ENCODE measurements at regions not wholly inside any gene's neighbourhood (a gene's known extent, or its start where the extent isn't known, plus 50 kb on each side); places are given as distances from the start of the nearest gene placed in this dataset.
"Not testable (repeated sequence)": the region's sequence is repeated elsewhere in the genome, so short reads cannot be mapped to it uniquely, and the experiment has no call there.

DNA sequence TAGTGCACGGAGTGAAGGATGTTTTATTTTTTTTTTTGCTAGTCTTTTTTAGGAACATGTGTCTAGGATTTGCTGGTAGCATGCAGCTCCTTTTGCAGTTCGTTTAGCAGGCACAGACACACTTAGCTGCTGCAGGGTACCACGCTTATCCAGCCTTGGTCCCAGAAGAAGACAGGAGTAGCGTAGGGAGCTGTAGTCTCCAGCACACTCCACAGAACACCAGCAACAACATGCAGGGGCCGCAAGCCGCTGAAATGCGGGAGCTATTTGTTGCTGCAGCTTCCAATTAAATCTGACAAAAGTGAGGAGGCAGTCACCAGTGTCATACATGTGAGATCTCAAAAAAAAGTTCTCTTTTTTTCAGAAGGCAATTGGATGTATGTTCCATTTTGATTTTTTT lies 486.2 kb upstream of the KLF6 start:
- no peak for DNase-seq (ENCODE audit: low read depth in 1 of 2, low spot score in 1 of 2)

DNA sequence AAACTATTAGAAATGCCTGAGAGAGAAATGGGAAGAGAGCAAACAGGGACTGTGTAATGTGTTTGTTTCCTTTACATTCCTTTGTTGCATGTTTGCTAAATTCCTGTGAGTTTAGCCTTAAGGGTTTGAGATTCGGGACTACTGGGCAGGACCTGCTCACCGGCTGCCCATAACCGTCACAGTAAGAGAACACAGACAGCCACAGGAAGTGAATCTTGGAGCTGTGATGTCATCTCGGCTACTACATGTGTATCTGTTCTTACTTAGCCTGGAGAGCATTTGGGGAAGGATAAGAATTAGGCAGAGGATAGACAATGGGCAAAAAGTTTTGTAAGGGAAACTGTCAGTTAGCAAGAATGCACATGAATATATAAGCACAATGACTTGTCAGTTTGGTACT lies 485.1 kb upstream of the KLF6 start:
- no peak for DNase-seq (ENCODE audit: low read depth in 1 of 2, low spot score in 1 of 2)

DNA sequence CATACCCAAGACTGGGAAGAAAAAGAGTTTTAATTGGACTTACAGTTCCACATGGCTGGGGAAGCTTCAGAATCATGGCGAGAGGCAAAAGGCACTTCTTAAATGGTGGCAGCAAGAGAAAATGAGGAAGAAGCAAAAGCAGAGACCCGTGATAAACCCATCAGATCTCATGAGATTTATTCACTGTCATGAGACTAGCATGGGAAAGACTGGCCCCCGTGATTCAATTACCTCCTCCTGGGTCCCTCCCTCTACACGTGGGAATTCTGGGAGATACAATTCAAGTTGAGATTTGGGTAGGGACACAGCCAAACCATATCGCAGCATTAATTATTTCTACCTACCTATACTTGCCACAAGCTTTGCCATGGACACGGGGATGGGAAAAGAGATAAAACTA lies 483.5 kb upstream of the KLF6 start:
- not testable (repeated sequence) for DNase-seq (ENCODE audit: low read depth in 1 of 2, low spot score in 1 of 2)

DNA sequence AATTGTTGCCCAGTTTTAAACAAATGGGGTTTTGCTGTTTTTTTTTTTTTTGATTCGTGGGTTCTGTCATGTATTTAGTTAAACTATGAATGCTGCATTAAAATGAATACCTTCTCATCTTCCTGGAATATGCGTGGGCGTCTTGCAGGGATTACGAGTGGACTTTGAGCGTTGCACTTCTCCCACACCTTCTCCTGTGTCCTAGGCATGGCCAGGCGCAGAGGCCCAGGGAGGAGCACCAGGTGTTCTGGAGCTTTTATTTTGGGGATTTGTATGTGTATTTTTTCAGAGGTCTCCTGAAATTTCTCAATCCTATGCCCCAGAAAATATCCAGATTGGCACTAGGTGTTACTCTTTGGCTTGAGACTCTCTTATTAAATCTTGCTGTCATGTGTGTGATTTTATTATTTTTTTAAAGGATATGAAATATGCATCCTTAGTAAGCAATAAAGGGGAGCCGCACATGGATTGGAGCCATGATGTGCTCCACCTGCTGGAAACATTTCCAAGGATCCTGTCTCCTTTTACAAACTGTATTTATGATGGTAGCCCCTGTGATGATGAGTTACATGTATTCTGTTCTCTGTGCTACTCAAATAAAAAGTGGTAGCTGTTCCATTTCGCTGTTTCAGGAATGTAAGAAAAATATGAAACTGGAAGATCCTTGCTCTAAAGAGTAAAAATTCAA lies 482.2 kb upstream of the KLF6 start:
- no peak for DNase-seq (ENCODE audit: low read depth in 1 of 2, low spot score in 1 of 2)

DNA sequence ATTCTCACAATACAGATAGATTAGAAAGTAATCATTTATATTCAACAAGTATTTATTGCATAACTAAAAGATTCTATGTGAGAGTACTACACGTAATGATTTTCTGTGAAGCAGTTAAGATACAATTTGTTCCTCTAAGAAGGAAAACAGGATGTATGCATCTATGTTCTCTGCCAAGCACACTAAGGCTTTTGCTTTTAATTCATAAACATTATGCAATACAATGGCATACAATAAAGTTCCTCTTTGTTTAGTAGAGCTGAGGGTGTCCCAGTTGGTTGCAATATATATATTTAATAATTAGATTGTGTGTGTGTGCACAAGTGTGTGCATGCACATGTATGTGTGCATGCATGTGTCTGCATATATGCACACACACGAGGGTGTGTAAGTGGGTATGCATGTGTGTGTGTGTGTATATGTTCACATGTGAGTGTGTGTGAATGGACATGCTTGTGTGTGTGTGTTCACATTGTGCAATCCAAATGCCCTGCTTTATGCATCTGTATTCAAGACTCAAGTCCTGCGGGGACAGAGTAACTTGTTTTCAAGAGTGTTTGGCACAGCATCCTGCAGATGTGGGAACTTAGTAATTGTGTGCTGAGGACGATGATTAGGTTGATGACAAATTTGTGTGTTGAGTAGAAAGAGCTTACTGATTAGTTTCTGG lies 481.5 kb upstream of the KLF6 start:
- DNase-seq (ENCODE audit: low read depth in 1 of 2, low spot score in 1 of 2) = no peak

DNA sequence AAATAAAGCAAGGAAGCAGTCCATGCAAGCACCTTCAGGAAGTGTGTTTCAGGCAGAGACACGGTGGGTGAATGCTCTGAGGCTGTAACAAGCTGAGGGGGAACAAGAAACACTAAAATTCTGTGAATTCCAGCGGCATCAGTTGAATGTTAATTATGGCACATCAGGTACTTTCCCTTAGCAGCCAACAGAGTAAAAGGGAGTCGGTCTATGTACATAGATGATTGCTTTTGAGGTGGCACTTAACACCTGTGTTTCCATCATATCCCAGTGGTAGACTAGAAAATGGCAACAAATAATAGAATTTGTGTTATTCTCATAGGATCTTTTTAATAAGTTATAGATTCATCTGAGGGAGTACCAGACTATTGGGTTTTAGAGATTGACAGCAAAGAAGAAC lies 481.0 kb upstream of the KLF6 start:
- no peak for DNase-seq (ENCODE audit: low read depth in 1 of 2, low spot score in 1 of 2)

DNA sequence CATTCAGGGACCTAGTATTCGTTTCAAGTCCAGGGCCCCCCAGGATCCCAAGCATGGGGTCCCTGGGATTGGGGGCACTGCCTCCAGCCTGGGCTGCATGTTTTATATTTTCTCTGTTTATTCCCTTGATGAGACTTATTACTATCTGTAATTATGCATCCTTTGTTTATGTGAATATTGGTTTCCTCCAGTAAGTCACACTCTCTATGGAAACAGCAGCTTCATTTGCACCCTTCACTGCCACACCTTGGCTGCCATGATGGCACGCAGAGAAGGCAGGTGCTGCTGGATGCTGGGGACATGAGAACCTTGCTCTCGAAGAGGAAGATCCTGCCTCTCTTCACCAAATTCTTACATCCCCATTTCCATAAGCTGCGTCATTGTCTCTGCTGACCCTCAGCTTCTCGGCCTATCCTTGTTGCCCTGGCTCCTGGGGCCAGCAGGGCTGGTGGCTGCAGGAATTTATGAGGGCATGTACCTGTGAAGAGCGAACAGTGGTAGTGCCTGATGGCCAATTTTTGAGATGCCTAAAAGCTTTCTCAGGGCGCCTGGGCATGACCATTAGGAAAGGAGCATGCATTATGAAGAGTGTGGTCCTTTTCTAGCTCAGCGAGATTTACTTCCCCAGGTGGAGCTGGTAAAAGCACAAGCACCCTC lies 479.3 kb upstream of the KLF6 start:
- DNase-seq (ENCODE audit: low read depth in 1 of 2, low spot score in 1 of 2) = no peak

DNA sequence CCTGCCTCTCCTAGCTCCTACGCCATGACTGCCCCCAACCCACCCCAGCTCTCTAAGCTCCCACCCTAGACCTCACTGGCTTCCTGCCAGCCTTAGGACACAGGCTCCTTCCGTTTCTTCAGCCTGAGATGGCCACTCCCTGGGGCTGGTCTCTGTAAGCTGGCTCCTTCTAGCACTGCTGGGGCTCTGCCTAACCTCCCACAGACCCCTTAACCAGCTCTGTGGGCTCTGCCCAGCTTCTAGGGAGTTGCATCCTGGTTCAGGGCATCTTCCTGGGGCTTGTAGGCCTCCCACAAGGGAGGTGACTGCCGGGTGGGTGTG lies 478.6 kb upstream of the KLF6 start:
- no peak for DNase-seq (ENCODE audit: low read depth in 1 of 2, low spot score in 1 of 2)

DNA sequence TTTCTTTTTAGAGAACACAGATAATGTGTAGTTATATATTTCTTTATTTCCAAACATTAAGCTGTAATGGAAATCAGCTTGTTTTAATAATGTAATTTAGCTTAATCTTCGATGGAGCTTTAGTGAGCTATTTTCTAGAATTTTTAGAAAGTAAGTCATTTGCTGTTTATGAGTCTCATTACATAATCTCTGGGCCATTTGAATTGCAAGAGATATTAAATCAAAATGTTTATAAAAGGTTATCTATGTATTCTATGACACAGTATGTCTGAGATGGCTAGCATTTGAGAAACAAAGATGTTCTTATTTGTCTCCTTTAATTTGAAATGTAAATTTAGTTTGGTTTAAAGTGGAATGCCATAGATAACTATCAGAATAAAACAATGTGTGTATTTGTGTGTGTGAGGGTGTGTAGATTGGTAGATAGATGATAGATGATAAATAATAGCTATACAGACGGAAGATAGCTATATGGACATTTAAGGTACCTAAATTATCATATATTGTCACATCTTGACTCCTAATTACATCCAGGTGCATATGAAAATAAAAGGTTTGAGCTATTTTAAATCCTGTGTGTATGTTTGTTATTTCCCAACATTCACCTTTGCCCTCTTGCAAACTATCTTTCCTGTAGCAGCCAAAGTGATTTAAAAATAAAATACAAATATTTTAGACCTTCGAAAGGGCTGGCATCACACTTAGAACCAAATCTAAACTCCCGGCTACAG lies 478.0 kb upstream of the KLF6 start:
- DNase-seq (ENCODE audit: low read depth in 1 of 2, low spot score in 1 of 2) = no peak

DNA sequence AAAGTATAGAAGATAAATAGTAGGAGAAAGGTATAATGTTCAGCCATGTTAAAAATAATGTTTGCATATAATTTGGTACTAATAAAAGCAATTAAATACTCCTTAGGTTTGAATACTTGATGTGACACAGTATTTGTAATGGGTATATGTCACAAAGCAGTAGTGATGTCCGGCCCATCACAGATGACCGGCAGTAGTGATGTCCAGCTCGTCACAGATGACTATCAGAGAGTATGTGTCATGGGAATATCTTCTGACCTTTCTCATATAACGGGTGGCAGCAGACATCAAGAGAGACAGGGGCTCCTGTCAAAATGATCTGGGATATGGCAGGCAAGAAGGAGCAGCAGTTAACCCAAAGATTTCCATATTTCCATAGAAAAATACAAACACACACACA lies 477.4 kb upstream of the KLF6 start:
- DNase-seq (ENCODE audit: low read depth in 1 of 2, low spot score in 1 of 2) = no peak

DNA sequence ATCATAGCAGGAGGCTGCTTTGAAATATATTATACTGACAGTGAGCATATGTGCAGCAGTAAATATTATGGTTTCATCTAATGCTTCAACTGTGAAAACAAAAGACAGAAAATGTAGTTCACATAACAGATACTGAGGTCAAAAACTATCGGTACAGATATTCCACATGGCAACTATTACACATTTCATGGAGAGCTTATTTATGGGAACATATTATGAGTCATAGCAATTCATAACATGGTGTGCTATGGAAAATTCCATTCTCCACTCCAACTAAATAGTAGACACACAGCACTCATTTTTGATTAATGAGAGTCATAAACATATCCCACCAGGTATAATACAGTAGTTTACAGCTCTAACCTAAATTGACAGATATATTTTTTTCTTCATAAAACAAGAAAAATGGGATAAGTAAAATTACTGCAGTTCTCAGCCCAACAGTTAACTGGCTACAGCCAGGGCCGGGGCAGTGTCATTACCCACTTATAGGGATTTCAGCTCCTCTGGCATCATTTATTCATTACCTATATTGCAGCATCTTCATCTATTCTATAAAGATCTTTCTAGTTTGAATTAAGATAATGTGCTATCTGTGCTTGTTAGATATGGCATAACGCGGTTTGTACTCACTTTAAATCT lies 475.6 kb upstream of the KLF6 start:
- no peak for DNase-seq (ENCODE audit: low read depth in 1 of 2, low spot score in 1 of 2)

DNA sequence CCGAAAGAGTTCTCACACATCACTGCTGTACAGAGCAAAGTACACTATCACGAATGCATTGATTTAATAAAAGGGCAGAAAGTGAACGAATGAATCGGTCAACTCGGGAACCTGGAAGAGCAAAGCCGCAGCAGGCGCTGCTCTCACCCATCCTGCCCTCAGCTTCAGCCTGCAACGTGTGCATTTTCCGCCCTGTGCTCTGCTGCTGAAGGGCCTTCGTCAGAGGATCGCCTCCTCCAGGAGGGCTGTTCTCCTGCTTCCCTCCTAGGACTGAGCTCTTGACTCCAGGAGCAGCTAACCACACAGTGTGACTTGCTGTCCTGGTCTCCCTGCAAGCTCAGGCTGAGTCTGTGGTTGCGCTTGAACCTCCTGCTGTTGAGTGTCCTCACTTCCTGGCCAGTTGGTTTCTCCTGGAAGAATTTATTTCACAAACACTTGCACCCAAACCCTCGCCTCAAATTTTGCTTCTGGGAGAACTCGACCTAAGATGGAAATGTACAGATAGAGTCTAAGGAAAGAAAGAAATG lies 473.0 kb upstream of the KLF6 start:
- no peak for DNase-seq (ENCODE audit: low read depth in 1 of 2, low spot score in 1 of 2)

DNA sequence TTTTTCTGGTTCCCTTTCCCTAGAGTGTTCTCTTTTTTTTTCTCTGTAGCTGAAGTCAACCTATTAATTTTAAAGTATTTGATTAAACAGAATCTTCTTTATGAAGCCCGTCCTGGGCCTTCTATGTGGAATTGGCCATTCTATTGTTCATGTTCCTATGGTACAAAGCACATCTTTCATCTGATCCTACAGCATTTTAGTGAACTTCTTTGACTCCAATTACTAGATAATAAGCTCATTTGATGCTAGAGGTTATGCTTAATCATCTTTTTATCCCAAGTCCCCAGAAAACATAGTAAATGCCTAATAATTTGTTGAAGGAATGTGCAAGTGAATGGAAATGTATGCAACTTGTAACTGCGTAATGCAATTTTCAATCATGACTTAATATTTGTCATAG lies 472.0 kb upstream of the KLF6 start:
- DNase-seq (ENCODE audit: low read depth in 1 of 2, low spot score in 1 of 2) = no peak

DNA sequence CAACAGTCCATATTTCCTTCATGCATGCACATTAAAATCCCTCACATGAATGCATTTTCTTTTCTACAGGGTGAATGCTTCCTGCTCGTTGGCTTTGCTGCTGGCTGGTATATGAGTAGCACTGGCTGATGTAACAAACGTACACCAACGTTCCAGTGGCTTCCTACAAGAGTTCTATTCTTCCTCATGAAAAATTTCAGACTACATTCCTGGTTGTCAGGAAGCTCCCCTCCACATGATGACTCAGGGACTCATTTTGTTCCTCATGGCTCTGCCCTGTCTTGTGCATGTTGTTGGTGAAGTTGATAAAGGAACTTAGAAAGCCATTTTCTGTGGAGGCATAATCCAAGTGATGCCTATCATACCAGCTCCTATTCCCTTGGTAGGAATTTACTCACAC lies 470.7 kb upstream of the KLF6 start:
- no peak for DNase-seq (ENCODE audit: low read depth in 1 of 2, low spot score in 1 of 2)

DNA sequence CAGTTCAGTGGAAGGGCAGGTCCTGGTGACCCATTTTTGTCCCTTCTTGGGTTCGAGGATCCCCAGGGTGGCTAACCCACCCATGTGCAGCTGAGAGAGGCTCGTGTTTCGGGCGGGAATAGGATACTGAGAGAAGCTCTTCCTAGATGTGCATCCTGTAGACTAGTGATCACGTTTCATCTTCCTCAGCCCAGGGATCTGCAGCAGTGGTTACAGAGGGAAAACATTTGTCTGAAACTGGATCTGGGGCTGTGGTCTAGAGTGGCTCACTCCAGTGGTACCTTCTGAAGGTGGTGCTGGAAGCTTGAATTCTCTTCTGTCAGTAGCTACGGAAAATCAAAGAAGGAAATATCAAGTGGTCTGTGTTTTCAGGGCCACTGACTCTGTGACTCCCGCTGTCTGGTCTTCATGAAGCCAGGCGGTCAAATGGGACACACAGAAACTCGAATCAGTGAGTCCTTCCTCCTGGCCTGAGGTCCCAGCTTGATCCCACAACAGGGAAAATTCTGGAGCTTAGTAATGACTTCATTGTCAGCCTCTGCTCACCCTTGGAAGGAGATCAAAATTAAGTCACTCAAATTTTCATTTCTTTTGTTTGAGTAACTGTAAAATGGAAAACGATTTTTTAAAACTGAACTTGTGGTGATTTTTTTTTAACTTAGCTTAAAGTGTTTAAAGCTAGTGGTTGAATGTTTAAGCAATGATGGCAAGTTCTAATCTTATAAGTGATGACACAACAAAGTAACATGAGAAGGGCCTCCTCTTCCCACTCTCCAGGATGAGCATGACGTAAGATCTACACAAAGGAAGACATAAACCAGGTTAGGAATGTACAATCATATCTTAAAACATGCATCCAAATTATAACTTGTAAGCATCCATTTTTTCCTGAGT lies 469.3 kb upstream of the KLF6 start:
- DNase-seq (ENCODE audit: low read depth in 1 of 2, low spot score in 1 of 2) = no peak

DNA sequence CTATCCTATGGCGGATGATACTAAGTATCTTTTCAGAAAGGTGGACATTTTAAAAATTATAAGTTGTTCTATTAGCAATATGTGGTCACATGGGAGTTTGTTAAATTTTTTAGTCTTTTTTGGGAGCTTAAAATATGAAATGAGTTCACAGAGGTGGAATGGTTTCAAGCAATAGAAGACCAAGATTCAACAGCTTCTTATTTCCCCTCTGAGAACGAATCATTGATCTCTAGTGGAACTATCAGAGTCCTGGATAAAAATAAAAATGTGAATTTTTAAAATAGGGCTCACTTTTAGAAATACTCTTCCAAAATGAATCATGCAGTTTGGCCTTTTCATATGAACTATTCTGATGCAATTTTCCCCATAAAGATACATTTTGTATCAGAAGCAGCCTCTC lies 467.7 kb upstream of the KLF6 start:
- DNase-seq (ENCODE audit: low read depth in 1 of 2, low spot score in 1 of 2) = no peak

DNA sequence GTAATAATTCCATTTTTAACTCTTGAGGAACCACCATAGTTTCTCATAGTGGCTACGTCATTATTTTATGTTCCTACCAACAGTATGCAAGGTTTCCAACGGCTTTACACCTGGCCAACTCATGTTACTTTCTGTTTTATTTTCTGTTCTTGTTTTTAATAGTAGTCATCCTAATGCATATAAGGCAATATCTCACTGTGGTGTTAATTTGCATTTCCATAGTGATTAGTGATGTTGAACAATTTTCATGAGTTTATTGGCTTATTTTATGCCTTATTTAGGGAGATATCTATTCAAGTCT lies 465.5 kb upstream of the KLF6 start:
- no peak for DNase-seq (ENCODE audit: low read depth in 1 of 2, low spot score in 1 of 2)

DNA sequence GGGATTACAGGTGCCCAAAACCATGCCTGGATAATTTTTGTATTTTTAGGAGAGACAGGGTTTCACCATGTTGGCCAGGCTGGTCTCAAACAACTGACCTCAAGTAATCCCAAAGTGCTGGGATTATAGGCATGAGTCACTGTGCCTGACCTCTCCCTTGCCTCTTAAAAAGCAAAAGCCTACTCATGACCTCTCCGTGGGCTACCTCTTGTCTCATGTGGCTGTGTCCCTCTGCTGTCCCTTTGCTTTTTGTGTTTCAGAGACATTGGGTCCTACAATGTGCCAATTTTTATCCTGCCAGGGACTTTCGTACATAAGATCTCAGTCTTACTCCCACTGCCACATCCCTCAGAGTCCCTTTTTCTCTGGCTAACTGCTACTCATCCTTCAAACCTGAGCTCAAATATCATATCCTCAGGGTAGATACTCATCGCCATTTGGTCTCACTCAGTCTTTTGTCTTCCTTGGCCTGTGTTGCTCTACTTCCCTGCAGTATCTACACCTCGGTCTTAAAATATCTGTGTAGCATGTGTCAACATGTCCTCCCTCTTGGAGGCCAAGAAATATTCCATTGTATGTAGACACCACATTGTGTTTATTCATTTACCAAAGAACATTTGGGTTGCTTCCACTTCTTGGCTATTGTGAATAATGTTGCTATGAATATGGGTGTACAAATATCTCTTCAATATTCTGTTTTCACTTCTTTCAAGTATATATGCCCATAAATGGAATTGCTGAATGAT lies 465.0 kb upstream of the KLF6 start:
- DNase-seq (ENCODE audit: low read depth in 1 of 2, low spot score in 1 of 2) = no peak

DNA sequence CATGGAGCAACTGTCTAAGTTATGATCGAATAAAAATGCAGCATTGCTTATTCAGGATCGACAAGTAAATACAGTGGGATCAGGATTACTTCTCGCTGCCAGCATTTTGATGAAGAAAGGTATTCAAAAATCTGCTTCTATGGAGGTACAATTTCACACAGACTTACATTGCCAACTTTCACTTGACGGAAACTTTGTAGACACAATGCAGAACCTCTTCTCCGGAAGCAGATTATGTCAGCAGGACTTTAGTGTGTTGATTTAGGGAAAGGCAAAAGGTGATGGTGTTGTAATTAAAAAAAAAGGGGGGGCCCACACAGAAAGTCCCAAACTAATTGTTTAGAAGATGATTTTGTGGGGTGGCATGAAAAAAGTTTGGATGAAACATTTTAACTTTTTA lies 462.4 kb upstream of the KLF6 start:
- no peak for DNase-seq (ENCODE audit: low read depth in 1 of 2, low spot score in 1 of 2)

DNA sequence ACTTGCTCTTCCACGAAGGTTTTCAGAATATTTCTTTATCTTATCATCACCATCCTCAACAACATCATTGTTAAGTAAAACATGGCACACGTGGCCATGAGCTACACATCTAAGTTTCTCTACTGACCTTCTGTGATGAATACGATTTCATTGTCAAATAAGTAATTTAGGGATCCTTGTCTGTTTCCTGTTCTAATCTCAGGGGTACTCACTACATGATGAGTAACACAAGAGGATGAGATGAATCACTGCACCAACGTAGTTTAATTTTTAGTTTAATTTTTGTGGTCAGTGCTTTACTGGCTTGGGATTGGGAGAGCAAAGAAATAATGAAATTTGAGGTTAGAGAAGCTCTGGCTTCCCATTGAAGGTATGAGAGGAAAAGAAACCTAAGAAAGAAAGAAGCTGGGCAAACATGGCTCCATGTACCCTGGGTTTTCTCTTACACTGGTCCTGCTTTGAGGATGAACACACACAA lies 461.9 kb upstream of the KLF6 start:
- DNase-seq (ENCODE audit: low read depth in 1 of 2, low spot score in 1 of 2) = no peak

Data from activated T-helper 1 cell treated with anti-CD3 and anti-CD28 coated beads, Interleukin-2, amount 50 U/mL, for 16 hours (primary cell).